Mucosa of descending colon (tissue), 3 donors: ENCODE measurements at regions not wholly inside any gene's neighbourhood (a gene's known extent, or its start where the extent isn't known, plus 50 kb on each side); places are given as distances from the start of the nearest gene placed in this dataset.

Experiments used
- ATAC-seq: fragments of 200-7000 bp; cut with Tn5 transposase; one replicate; pipeline ENCODE4 v1.9.1; 2020; ENCODE audit warnings: mild to moderate bottlenecking, moderate library complexity
- DNase-seq, 3 donors: peaks; one replicate each; pipeline ENCODE4 v3.0.0-alpha.2; 2020
- H3K36me3 ChIP-seq: fragments of 200-600 bp; one replicate; pipeline ENCODE4 v1.8.0; 2021; ENCODE audit warnings: low read depth, mild to moderate bottlenecking
- H3K4me1 ChIP-seq: fragments of 200-600 bp; one replicate; pipeline ENCODE4 v1.8.0; 2021; ENCODE audit warnings: low read depth, mild to moderate bottlenecking
- H3K4me3 ChIP-seq: fragments of 200-600 bp; one replicate; pipeline ENCODE4 v1.8.0; 2021; ENCODE audit warnings: mild to moderate bottlenecking
- H3K9me3 ChIP-seq: fragments of 200-600 bp; one replicate; pipeline ENCODE4 v1.8.0; 2021; ENCODE audit warnings: mild to moderate bottlenecking
- CTCF ChIP-seq: fragments of 200-600 bp; IDR thresholded peaks from one replicate; pipeline ENCODE4 v1.8.0; 2022; ENCODE audit warnings: antibody characterized with exemption, mild to moderate bottlenecking
- intact Hi-C, 2 donors: fragments of 100-400 bp; cut with DNase I in 1 of 2; cut with micrococcal nuclease in 1 of 2; formaldehyde crosslinking; loops; one replicate each; pipeline versions ENCODE4 v1.11.0 to v1.11.1; 2022; cut with DNase I, micrococcal nuclease
- donor health status: DM: no; HTN: no; CAD: no; lungs with moderate emphysema.
- donor health status: DM: no; HTN: no; CAD: no.
- donor health status: DM: no; HTN: yes; CAD: no.

GRCh38 chr6:140464720-140465119 lies 1090.3 kb upstream of the CITED2 start:
- intact Hi-C loops: no loop called here
- no peak for TF ChIP-seq CTCF
- ATAC-seq: no peak

GRCh38 chr6:140463312-140463710 lies 1088.9 kb upstream of the CITED2 start:
- Histone ChIP-seq H3K36me3 (no peaks in the 10 kb centered on the region), H3K4me3 (no peak overlapping the region), H3K9me3 (peaks cover 9% of the 10 kb centered on the region), H3K4me1 (peaks cover 11% of the 10 kb centered on the region)
- DNase-seq: no peak
- no peak for TF ChIP-seq CTCF
- ATAC-seq: peak; percentile 39
- intact Hi-C loops: no loop called here

More at GRCh38 chr6:140464720-140465119, 1090.3 kb upstream of the CITED2 start:
- no peak overlapping the region for H3K4me3 ChIP-seq
- H3K36me3 ChIP-seq: no peaks in the 10 kb centered on the region
- peaks cover 9% of the 10 kb centered on the region for H3K9me3 ChIP-seq
- DNase-seq: no peak
- H3K4me1 ChIP-seq: peaks cover 11% of the 10 kb centered on the region

- Histone ChIP-seq H3K36me3 (no peaks in the 10 kb centered on the region), H3K4me1 (peaks cover 11% of the 10 kb centered on the region), H3K4me3 (no peak overlapping the region), H3K9me3 (peaks cover 7% of the 10 kb centered on the region)
- peak; percentile 90 for ATAC-seq
- intact Hi-C loops: no loop called here
- DNase-seq: peak in 1 of 3 donors; percentile 38
- TF ChIP-seq CTCF: no peak
These were observed 1088.2 kb upstream of the CITED2 start for GRCh38 chr6:140462453-140463311.

- Histone ChIP-seq H3K36me3 (no peaks in the 10 kb centered on the region), H3K4me1 (peaks cover 11% of the 10 kb centered on the region), H3K9me3 (peaks cover under 1% of the 10 kb centered on the region), H3K4me3 (no peak overlapping the region)
- no peak for DNase-seq
- intact Hi-C loops: no loop called here
- TF ChIP-seq CTCF: no peak
- ATAC-seq: no peak
These were observed 1087.6 kb upstream of the CITED2 start for GRCh38 chr6:140462076-140462452.

- Histone ChIP-seq H3K4me1 (peaks cover 11% of the 10 kb centered on the region), H3K4me3 (no peak overlapping the region), H3K36me3 (no peaks in the 10 kb centered on the region), H3K9me3 (no peaks in the 10 kb centered on the region)
- DNase-seq: no peak
- peak; percentile 65 for ATAC-seq
- no peak for TF ChIP-seq CTCF
- intact Hi-C loops: no loop called here
These were observed 1085.8 kb upstream of the CITED2 start for GRCh38 chr6:140460267-140460666.
